Fibroblast of pulmonary artery (primary cell): ENCODE measurements at regions not wholly inside any gene's neighbourhood (a gene's known extent, or its start where the extent isn't known, plus 50 kb on each side); places are given as distances from the start of the nearest gene placed in this dataset.
"Not testable (repeated sequence)": the region's sequence is repeated elsewhere in the genome, so short reads cannot be mapped to it uniquely, and the experiment has no call there.

Experiments used
- DNase-seq: peaks from one replicate; pipeline ENCODE4 v3.0.0-alpha.2; 2010; ENCODE audit warnings: low read depth
- H3K4me3 ChIP-seq: replicated peaks from 2 replicates; pipeline ENCODE4 v1.5.1; 2011; ENCODE audit warnings: low read depth, mild to moderate bottlenecking, control low read depth, low read length, moderate library complexity
- CTCF ChIP-seq: IDR thresholded peaks from 2 replicates; pipeline ENCODE4 v1.5.1; 2011; ENCODE audit warnings: mild to moderate bottlenecking, control low read depth, low read length, inconsistent platforms; ENCODE audit errors: missing control alignments

DNA sequence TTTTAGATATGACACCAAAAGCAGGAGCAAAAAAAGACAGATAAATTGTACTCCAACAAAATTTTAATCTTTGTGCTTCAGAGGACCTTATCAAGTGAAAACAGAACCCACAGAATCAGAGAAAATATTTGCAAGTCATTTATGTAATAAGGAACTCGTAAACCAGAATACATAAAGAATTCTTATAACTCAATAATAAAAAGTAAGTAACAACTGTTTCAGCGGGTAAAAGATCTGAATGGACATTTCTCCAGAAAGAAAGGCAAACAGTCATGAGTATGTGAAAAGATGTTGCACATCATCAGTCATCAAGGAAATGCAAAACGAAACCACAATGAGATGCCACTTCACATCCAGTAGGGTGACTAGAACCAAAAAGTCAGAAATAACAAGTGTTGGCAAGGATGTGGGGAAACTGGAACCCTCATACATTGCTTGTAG lies 167.7 kb upstream of the KCTD7 start:
- H3K4me3 ChIP-seq, result no peak overlapping the region
- no peak for TF ChIP-seq CTCF
- no peak for DNase-seq

GRCh38 chr7:66461397-66461796 lies 167.3 kb upstream of the KCTD7 start:
- not testable (repeated sequence) for H3K4me3 ChIP-seq, DNase-seq

DNA sequence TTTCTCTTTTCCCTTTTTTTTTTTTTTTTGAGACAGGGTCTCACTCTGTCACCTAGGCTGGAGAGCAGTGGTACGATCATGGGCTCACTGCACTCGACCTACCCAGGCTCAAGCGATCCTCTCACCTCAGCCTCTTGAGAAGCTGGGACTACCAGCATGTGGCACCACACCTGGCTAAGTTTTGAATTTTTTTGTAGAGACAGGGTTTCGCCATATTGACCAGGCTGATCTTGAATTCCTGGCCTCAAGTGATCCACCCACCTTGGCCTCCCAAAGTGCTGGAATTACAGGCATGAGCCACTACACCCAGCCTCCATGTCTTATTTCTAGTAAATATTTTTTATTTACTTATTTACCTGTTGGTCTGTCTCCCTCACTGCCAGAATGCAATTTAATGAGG lies 165.8 kb upstream of the KCTD7 start:
- not testable (repeated sequence) for H3K4me3 ChIP-seq, DNase-seq

DNA sequence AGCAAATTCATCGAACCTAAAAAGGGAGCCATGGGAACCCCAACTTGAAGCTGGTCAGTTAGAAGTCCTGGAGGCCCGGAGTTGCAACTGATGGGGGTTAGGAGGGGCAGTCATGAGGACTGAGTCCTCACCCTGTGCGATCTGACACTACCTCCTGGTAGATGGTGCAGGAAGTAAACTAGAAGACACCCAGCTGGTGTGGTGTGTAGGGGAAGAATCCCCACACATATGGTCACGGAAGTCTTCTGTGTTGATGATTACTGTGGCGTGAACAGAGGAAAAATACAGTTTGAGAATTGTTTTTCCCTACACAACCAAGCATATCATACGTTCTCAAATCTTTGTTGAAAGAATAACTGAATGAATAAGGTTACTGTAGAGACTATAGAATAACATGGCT lies 164.6 kb upstream of the KCTD7 start:
- DNase-seq, result no peak
- no peak overlapping the region for H3K4me3 ChIP-seq
- TF ChIP-seq CTCF, result no peak

GRCh38 chr7:66466081-66466600 lies 162.5 kb upstream of the KCTD7 start:
- DNase-seq, result no peak
- TF ChIP-seq CTCF, result no peak
- H3K4me3 ChIP-seq, result no peak overlapping the region

DNA sequence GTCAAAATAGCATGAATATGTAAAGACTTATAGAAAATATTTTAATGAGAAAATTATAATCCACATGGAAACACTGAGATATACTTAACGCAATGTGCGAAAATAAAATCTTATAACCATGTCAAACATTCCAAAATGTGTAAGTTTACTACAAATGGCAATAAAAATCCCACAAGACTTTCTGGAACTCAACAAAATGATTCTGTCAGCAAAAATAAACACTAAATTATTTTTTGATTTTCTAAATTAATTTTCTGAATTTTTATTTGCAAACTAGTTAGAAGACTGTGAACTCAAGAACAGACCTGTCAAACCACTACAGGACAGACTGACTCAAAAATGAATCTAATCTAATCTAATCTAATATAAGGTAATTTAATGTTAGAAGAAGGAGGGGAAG lies 160.8 kb upstream of the KCTD7 start:
- H3K4me3 ChIP-seq, result no peak overlapping the region
- no peak for DNase-seq
- TF ChIP-seq CTCF, result no peak

DNA sequence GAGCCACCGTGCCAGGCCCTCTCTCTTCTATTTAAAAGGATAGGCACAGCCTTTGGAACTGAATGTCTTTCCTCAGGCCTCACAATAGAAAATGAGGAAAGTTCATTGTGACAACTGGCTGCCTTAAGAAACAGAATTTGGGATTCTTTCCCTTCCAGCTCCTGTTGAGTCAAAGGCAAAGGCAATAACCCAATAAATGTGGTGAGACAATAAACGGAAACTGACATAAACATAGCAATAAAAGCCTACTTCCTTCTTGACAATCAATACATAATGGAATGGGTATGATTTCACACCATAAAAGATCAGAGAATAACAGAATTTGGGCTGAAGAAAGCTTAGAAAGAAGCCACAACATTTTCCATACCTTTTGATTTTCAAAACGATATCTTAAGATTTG lies 155.6 kb upstream of the KCTD7 start:
- not testable (repeated sequence) for DNase-seq, H3K4me3 ChIP-seq

DNA sequence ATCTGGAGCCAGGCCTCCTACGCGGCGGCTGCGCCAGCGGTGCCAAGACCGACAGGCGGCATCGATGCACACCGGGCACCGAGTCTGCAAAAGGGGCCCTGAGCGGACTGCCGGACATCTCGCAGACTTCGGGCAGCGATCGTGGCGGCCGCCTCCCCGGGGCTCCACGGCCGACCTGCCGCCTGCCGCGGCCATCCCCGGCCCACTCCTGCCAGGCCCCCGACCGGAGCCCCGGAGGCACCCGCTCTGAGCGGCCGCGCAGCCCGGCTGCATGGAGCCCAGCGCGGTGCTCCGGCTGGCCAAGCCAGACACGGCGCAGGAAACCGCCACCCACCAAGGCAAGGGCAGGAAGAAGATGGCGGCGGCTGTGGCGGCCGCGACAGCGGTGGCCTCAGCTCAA lies 154.2 kb upstream of the KCTD7 start:
- no peak for DNase-seq
- no peak for TF ChIP-seq CTCF
- H3K4me3 ChIP-seq, result no peak overlapping the region

DNA sequence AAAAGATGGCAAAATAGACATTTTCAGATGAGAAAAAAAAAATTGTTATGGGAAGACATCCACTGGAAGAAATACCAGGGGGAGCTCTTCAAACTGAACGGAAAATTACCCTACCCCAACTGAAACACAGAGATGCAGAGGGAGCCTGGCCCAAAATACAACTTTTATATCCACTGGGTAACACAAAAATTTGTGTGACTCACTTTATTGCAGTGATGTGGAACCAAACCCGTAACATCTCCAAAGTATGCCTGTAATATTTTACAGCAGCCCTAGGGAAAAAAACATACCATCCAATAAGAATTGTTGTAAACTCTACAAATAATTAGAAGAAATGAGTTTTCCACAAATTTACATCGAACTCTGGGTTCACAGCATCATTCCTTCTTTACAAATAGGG lies 152.6 kb upstream of the KCTD7 start:
- DNase-seq, H3K4me3 ChIP-seq: not testable (repeated sequence)

DNA sequence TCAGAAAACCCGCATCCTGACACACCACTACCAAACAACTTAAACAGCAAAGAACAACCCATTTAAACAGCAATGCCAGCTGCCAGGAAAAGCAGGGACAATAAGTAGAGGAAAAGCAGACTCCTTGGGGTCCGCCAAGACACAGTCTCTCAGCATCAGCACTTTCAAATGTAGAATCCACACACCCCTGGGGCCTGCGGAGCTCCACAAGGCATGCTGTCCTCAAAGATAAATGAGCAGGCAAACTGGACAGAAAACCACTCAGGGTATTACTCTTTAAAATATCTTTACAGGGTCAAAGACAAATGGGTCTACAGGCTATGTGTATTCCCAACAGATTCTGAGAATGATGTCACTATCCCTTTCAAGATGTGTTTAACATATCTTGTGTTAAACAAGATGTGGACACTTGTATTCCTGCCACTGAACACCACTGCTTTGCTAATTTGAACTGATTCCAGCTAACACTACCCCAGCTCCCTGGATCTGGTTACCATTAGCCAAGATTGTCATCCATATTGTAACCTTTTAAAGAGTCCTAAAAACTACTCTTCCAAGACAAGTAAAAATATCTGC lies 150.8 kb upstream of the KCTD7 start:
- not testable (repeated sequence) for H3K4me3 ChIP-seq, DNase-seq

- H3K4me3 ChIP-seq, DNase-seq: not testable (repeated sequence)
Observed at GRCh38 chr7:66481229-66481628, 147.5 kb upstream of the KCTD7 start.

DNA sequence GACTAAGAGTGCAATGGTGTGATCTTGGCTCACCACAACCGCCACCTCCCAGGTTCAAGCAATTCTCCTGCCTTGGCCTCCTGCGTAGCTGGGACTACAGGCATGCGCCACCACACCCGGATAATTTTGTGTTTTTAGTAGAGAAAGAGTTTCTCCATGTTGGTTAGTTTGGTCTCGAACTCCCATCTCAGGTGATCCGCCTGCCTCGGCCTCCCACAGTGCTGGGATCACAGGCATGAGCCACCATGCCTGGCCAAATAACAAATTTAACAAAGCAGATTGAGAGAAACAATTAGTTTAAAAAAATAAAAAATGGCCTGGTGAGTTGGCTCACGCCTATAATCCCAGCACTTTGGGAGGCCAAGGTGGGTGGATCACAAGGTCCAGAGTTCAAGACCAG lies 139.6 kb upstream of the KCTD7 start:
- DNase-seq, H3K4me3 ChIP-seq: not testable (repeated sequence)

DNA sequence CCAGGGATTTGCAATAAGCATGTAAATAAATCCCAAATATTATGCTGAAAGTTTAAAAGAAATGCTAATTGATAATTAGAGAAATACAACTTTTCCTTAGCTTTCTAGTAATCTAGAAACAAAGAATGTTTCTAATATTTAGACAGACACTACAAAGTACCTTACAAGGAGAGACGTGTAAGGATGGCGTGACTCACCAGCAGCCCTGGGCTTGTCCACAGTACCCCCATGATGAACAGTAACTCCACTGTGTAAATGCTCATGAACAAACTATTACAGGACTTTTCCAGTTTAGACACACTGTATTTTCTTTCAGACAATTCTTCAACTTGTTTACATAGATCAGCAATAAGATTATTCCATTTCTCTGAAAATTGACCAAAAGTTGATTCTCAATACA lies 138.9 kb upstream of the KCTD7 start:
- not testable (repeated sequence) for H3K4me3 ChIP-seq, DNase-seq
